HL-60 (cell line): ENCODE measurements at regions not wholly inside any gene's neighbourhood (a gene's known extent, or its start where the extent isn't known, plus 50 kb on each side); places are given as distances from the start of the nearest gene placed in this dataset.
"Not testable (repeated sequence)": the region's sequence is repeated elsewhere in the genome, so short reads cannot be mapped to it uniquely, and the experiment has no call there.

ENCODE experiments used
- DNase-seq, 2 experiments: peaks; one replicate each; pipeline ENCODE4 v3.0.0-alpha.2; 2010 to 2020; ENCODE audit warnings: low read depth in 1 of 2, low spot score in 1 of 2
- H3K27ac ChIP-seq: fragments of 250-450 bp; sonication (Bioruptor Pico); replicated peaks from 2 replicates; pipeline ENCODE4 v1.5.1; 2020; ENCODE audit warnings: mild to moderate bottlenecking, moderate library complexity
- H3K27me3 ChIP-seq: fragments of 250-450 bp; sonication (Bioruptor Pico); 2 replicates; pipeline ENCODE4 v1.5.1; 2021; ENCODE audit warnings: mild to moderate bottlenecking, moderate library complexity; ENCODE audit not compliant: insufficient read depth, poor library complexity, severe bottlenecking
- H3K4me3 ChIP-seq: replicated peaks from 2 replicates; pipeline ENCODE4 v1.5.1; 2011; ENCODE audit warnings: mild to moderate bottlenecking, control low read depth, low read length; ENCODE audit not compliant: insufficient read depth
- CTCF ChIP-seq: IDR thresholded peaks from one replicate; pipeline ENCODE4 v1.5.1; 2011; ENCODE audit warnings: low read length, control low read depth, inconsistent platforms; ENCODE audit not compliant: insufficient read depth
- GABPA ChIP-seq: IDR thresholded peaks from 2 replicates; pipeline ENCODE4 v1.6.1; 2012; ENCODE audit warnings: low read depth
- POLR2AphosphoS5 ChIP-seq: IDR thresholded peaks from 2 replicates; pipeline ENCODE4 v1.6.1; 2012; ENCODE audit warnings: low read depth
- REST ChIP-seq: IDR thresholded peaks from 2 replicates; pipeline ENCODE4 v1.6.1; 2012; ENCODE audit warnings: low read depth; ENCODE audit not compliant: insufficient replicate concordance
- SPI1 ChIP-seq: IDR thresholded peaks from 2 replicates; pipeline ENCODE4 v1.6.1; 2012; ENCODE audit warnings: low read depth, mild to moderate bottlenecking, borderline replicate concordance

DNA sequence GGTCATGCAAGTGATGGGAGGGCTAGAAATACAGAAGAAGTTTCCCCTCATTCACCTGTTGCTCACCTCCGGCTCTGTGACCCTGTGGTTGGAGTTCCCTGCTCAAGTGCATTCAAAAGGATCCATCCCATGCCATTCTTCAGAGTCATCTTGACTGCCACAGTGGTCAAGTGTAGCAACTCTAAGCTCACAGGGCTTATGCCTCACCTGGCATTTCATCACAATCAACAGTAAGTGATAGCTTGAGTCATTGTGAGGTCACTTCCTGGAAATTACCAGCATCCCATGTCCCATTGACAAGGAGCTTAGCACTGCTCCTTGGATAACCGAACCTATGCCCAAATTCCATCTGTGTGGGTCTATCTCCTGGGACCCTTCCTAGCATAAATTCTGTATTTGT lies 55.6 kb downstream of the OR4C45 start:
- Histone ChIP-seq H3K27me3 (no peaks in the 10 kb centered on the region), H3K27ac (no peak overlapping the region), H3K4me3 (no peak overlapping the region)
- TF ChIP-seq REST (no peak), GABPA (no peak), CTCF (no peak), SPI1 (no peak), POLR2AphosphoS5 (no peak)
- no peak for DNase-seq

GRCh38 chr11:50098186-50098725 lies 65.6 kb downstream of the OR4C45 start:
- no peaks in the 10 kb centered on the region for H3K27me3 ChIP-seq
- no peak for DNase-seq
- no peak overlapping the region for H3K4me3 ChIP-seq
- no peak overlapping the region for H3K27ac ChIP-seq
- no peak for TF ChIP-seq REST
- no peak for TF ChIP-seq GABPA
- TF ChIP-seq POLR2AphosphoS5: no peak
- TF ChIP-seq CTCF: no peak
- no peak for TF ChIP-seq SPI1

- no peak for DNase-seq
- Histone ChIP-seq H3K27me3 (no peaks in the 10 kb centered on the region), H3K27ac (no peak overlapping the region), H3K4me3 (no peak overlapping the region)
- TF ChIP-seq REST (no peak), CTCF (no peak), GABPA (no peak), SPI1 (no peak), POLR2AphosphoS5 (no peak)
These were observed 70.2 kb downstream of the OR4C45 start for GRCh38 chr11:50102916-50103315.

DNA sequence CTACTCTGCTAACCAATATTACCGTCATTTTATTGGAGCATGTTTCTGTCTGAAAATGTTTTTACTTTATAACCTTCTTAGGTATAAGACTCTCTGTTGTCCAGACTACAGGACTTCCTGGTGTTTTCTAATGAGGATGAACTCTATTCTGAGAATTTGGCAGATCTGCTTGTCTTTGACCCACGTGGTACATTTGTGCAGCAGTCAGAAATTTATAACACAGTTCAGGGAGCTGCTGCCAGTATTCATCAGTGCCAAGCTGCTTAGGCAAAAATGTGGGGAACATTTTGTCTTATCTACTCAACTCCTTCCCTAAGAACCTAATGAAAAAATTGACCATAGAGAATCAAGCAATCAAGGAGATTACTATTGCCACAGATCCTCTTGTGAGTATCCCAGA lies 108.0 kb downstream of the OR4C45 start:
- H3K4me3 ChIP-seq, DNase-seq: not testable (repeated sequence)

GRCh38 chr11:50146308-50146707 lies 113.6 kb downstream of the OR4C45 start:
- H3K27ac ChIP-seq, DNase-seq, H3K27me3 ChIP-seq: not testable (repeated sequence)

More for the DNA sequence above, 108.0 kb downstream of the OR4C45 start:
- not testable (repeated sequence) for H3K27me3 ChIP-seq, H3K27ac ChIP-seq

GRCh38 chr11:50147946-50148345 lies 115.3 kb downstream of the OR4C45 start:
- not testable (repeated sequence) for H3K4me3 ChIP-seq, H3K27me3 ChIP-seq, H3K27ac ChIP-seq, DNase-seq

More at GRCh38 chr11:50146308-50146707, 113.6 kb downstream of the OR4C45 start:
- H3K4me3 ChIP-seq: not testable (repeated sequence)
